SKM-1 (cell line): ENCODE measurements at regions not wholly inside any gene's neighbourhood (a gene's known extent, or its start where the extent isn't known, plus 50 kb on each side); places are given as distances from the start of the nearest gene placed in this dataset.
"Not testable (repeated sequence)": the region's sequence is repeated elsewhere in the genome, so short reads cannot be mapped to it uniquely, and the experiment has no call there.

Experiments used
- DNase-seq: peaks from one replicate; lab custom pipeline; 2025; ENCODE audit not compliant: unreplicated experiment; lab: John Stamatoyannopoulos, UW

DNA sequence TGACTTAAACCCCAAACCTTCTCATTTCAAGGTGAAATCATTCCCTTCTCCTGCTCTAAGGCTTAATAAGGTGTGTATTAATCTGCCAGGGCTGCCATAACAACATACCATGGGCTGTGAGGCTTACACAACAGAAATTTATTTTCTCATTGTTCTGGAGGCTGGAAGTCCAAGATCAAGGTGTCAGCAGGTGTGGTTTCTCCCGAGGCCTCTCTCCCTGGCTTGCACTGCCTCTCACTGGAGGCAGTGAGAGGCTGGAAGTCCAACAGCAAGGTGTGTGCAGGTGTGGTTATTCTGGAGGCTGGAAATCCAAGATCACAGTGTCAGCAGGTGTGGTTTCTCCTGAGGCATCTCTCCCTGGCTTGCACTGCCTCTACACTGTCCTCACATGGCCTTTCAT is 280.3 kb upstream of the TUT7 start:
- DNase-seq: no peak

DNA sequence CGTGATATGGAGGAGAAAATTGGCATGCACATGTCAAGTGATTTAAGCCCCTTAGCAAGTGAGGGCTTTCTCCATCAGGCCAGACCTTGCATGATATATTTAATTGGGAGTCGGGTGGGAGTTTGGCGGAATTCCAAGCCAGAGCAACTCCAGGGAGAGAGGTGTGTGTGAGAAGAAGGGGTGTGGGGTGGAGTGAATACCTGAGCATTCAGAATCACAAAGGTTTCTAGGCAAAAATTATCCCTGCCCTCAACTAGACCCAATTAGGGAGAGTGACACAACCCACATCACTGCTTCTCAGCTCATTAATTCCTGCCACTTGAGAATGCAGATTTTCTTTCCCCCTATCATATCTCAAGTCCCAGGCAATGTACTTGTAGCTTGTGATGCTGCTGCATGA is 279.7 kb upstream of the TUT7 start:
- DNase-seq: no peak

DNA sequence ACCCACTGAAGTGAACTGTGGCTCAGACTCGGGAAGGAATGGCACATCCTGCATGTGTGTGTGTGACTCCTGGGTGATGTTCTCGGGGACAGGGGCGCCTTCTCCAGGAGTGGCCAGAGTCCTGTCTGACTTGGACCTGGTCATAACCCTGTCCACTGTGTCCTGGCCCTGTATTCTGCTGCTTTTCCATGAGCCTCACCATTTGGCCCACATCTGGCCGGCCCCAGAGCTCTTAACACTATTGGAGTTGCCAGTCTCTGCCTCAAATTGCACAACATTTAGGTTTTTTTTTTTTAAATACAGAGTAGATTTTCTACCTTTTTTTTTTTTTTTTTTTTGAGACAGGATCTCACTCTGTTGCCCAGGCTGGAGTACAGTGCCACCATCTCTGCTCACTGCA is 278.3 kb upstream of the TUT7 start:
- no peak for DNase-seq

DNA sequence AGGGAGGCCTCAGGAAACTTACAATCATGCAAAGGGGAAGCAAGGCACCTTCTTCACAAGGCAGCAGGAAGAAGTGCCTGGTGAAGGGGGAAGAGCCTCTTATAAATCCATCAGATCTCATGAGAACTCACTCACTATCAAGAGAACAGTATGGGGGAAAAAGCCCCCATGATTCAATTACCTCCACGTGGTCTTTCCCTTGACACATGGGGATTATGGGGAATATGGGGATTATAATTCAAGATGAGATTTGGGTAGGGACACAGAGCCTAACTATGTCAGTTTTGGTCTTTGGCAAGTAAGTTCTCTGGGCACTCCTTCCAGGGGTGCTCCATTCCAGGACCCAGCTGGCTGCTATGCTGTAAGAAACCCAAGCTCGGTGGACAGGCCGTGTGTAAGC is 275.3 kb upstream of the TUT7 start:
- DNase-seq: no peak

- DNase-seq: no peak
These were observed 272.6 kb upstream of the TUT7 start for GRCh38 chr9:86626802-86627201.

DNA sequence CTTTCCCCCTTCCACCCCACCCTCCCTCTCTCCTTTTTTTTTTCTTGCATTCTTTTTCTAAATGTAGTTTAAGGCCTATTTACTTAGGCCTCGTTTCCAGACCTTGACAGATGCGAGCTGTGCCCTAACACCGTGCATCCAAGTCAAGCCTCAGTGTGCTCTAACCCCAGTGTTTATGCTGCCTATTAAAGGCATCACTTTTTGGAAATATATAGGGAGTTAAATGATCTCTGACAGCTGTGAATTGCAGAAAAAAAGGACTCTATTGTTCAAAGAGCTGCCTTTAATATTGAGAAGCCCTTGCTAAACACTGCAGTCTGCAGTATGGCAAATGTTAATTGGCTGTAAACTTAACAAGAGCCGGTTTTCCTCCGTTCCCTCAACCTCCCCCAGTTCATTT is 270.4 kb upstream of the TUT7 start:
- DNase-seq: no peak

- no peak for DNase-seq
These were observed 260.9 kb upstream of the TUT7 start for GRCh38 chr9:86614871-86615849.

- no peak for DNase-seq
These were observed 259.7 kb upstream of the TUT7 start for GRCh38 chr9:86613943-86614342.

GRCh38 chr9:86611534-86611933 is 257.3 kb upstream of the TUT7 start:
- DNase-seq: not testable (repeated sequence)

DNA sequence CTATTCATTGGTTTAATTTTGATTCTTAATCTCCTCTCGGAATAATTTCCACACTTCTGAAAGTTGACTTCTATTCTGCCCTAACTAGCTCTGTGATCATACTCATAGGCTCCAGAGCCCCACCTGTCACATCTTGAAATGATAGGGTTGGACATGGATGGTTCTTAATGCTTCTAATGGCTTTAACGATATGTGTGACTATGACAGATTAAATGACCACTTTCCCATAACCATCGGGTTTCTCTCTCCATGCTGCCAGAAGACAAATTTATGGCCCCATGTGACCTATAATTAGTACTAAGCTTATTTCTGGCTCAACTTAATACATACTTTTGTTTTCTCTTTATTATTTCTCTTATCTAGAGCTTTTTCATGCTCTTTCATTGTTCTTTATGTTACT is 251.1 kb upstream of the TUT7 start:
- DNase-seq: no peak

GRCh38 chr9:86604741-86605140 is 250.5 kb upstream of the TUT7 start:
- no peak for DNase-seq

DNA sequence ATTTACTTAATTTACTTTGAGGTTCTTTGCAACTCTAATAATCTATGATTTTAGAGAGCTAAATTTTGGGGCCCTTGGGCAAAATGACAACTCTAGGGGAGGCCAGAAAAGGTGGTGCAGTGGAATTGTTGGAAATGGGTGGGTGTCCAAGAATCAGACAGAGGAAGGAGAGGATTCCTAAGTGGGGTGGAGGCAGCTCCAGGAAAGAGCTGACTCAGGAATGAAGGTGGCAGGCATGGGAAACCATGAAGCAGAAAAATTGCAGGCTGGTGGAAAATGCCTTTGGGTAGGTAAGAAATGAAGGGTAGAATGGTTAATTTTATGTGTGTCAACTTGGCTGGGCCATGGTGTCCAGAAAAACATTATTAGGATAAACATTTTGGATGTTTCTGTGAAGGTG is 248.5 kb upstream of the TUT7 start:
- DNase-seq: no peak

- no peak for DNase-seq
These were observed 247.5 kb upstream of the TUT7 start for GRCh38 chr9:86601697-86602096.

GRCh38 chr9:86600977-86601376 is 246.8 kb upstream of the TUT7 start:
- DNase-seq: no peak

- no peak for DNase-seq
These were observed 246.1 kb upstream of the TUT7 start for GRCh38 chr9:86600291-86600690.

DNA sequence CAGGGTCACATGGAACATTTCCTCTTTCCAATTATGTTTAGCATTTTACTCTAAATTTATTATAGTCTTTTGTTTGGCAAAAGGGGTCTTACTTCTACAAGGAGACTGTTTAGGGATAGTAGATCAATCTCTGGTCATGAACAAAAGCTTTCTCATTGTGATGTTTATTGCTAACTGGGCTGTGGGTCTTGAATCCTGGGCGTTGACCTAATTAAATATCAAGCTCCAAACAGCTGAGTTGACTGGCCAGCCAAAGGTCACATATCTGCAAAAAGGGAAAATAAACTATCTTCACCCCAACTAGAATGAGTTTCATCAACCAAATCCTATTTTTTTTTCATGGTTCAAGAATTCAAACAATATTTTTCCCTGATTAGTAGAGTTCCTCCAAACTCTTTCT is 245.4 kb upstream of the TUT7 start:
- DNase-seq: no peak

DNA sequence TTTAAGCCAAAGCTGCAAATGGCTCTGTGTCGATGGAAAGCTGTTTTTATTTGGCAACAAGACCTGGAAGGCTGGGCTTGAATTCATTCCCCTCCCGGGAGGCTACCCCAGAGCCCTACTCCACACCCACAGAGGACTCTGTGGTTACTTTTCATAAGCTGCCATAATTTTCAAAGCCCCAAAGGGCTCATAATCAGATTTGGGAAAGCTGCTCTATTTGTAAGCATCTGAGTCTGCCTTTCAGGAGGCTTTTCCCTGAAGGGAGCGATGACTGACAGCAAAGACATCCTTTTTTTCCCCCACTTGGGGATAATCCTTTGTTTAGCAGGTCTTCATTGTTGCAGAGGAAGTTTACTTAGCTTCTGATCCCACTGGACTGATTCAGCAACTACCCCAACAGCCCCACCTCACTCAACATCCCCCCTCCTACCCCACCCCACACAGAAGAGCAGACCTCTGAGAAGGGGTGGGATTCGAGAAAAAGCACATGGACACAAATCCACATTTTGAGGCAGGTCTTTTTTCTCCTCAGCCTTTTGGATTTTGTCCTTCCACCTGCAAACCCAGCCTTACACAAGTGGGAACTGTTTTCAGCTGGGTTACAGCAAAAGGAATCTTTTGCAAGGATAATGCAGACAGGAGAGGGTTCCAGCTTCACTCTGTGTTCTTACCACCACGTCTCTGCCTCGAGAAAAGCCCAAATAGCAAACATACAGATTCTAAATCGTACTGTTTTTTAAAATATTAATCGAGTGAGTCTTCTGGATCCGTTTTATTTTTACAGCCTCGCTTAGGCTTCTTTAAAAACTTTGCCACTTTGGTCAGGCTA is 244.4 kb upstream of the TUT7 start:
- no peak for DNase-seq

- no peak for DNase-seq
These were observed 240.5 kb upstream of the TUT7 start for GRCh38 chr9:86594724-86595123.

GRCh38 chr9:86591472-86591871 is 237.3 kb upstream of the TUT7 start:
- no peak for DNase-seq

DNA sequence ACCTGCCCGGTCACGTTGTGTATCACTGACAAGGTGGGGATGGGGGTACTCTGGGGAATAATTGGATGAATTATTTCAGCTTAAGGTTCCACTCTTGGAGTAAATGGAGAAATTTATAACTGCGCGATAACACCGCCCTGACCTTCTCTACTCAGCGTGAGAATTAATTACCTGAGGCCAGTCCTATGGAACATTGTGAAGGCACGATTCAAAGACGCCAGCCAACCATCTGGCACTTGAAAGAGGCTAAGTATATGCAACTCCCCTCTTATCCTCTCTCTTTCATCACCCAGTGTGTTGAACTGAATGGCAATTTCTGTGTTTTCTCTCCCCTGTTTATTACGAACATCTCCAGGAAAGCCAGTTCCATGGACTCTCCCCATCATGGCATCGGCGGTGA is 235.5 kb upstream of the TUT7 start:
- DNase-seq: no peak

GRCh38 chr9:86589273-86589672 is 235.1 kb upstream of the TUT7 start:
- no peak for DNase-seq

DNA sequence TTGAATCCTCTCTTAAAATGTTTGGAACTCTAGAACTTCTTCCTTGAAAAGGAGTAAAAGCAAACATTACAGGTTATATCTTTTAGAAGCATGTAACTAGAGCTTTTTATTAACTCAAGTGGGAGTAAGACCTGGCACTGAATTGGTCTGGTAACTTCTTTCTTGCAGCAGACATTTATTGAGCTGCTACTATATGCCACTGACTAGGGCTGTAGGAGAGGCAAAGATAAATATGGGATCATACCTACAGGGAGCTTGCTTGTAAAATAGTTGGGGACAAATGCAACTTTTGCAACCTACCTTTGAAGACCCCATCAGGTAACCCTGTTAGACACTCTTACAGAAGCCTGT is 231.9 kb upstream of the TUT7 start:
- DNase-seq: no peak
